Stimulated activated CD8-positive, alpha-beta memory T cell treated with anti-CD3 and anti-CD28 coated beads, Interleukin-12 subunit alpha, Interleukin-12 subunit beta, amount 100 ng/mL, for 24 hours (primary cell): ENCODE measurements at regions not wholly inside any gene's neighbourhood (a gene's known extent, or its start where the extent isn't known, plus 50 kb on each side); places are given as distances from the start of the nearest gene placed in this dataset.

Source experiments
- DNase-seq: peaks from one replicate; pipeline ENCODE4 v3.0.0-alpha.2; 2020; ENCODE audit errors: extremely low read depth

DNA sequence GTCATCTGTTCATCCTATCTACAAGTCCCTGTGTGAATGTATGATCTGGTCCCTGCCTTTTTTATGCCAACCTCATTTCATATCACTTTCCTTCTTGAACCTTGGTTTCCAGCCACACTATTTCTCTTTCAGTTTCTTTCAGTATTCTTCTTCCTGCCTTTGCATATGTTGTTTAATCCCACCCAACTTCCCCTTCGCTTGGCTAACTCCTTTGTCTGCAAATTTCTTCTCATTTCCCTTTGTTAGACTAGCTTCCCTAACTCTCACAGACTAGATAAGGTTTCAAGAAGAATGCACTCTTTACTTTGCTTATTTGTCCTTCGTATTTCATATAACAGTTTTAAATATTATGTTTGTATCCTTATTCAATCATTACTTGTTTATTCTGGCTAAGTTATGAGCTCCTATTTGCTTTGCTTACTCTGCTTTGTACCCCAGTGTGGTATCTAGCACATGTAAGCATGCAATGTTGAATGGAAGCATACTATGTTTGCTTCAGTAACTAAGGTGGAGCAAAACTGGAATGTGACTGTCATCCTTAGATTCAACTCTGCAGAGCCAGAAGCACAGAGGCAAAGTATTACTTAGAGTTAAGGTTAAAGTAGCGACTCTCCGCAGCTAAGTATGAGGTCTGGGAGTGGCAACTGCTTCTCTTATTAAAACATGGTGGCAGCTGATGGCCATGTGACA, 681.3 kb downstream of the CPS1 start:
- DNase-seq = no peak

DNA sequence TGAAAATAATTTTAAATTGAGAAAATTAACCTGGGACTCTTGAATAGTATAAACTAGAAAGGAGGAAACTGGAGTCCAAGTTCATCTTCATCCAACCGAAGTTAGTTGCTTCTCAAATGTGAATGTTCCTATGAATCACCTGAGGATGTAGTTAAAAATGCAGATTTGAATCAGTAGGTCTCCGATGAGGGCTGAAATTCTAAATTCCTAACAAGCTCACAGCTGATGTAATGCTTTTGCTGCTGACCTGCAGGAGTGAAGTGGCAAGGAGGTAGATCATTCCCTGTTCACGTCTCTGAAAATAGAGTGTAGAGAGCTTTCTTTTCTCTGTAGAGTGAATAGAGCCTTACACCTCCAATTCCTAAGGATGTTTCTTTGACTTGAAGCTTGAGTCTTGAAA, 685.5 kb downstream of the CPS1 start:
- DNase-seq = no peak

DNA sequence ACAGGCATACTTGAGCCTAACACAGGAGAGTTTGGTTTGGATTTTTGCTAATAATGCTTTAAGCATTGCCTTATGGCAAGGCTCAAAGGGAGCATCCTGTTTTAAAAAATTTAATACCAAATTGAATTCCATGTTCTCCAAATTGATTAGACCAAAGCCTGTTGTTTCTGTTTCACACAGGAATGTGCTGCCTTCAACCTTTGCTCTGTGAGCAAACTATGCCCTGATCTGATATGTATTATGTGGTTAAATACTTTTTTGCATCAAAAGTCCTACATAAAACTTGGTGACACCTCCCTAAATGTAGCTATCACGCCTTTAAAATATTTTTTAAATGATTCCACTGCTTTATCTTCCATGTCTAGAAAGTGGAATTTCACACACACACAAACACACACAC, 691.4 kb downstream of the CPS1 start:
- no peak for DNase-seq

DNA sequence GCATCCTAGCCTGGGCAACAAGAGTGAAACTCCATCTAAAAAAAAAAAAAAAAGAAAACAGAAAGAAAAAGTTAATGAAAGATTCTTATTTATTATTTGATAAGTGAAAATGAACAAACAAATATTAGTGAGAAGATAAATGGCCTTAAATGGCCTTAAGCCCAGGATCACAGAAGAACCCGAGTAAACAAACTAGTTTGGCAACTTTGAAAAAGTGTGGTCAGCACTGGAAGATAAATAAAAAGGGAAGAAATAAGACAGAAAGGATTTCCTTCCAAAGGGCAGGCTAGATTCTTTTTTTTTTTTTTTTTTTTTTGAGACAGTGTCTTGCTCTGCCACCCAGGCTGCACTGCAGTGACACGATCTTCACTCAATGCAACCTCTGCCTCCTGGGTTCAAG, 692.4 kb downstream of the CPS1 start:
- DNase-seq = no peak

DNA sequence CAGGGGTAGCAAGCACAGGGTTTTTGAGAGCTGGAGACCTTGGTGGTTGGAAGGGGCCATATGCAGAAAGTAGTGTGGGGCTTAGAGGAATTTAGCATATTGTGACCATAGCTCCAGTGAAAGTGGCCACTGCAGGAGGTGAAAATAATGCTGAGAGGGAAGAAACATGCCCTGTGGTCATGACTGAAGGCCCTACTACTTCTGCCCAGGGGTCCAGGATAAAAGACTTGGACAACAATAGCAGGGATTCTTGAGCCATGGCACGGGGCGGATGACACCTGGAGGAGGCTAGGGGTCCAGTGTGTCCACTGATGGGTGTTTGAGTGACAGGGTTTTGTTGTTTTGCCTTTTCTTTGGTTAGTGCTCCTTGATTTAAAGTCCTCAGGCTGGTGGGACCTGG, 694.6 kb downstream of the CPS1 start:
- no peak for DNase-seq

DNA sequence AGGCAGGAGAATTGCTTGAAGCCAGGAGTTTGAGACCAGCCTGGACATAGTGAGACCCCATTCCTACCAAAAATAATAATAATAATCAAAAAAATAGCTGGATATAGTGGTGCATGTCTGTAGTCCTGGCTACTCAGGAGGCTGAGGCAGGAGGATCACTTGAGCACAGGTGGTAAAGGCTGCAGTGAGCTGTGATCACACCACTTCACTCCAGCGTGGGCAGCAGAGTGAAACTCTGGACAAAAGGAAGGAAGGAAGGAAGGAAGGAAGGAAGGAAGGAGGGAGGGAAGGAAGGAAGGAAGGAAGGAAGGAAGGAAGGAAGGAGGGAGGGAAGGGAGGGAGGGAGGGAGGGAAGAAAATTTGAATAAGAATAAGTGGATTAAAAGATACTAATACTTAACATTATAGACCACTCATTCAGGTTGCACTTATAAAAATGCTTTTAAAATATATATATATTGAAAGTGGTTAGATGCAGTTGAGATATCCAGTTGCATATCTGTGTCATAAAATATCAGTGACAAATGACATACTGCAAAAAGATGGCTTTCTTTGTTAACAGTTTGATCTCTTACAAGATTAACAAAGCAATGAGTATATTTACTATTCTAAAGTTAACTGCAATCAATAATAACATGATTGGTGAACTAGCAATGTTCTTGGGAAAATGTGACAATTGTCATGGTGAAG, 702.4 kb downstream of the CPS1 start:
- no peak for DNase-seq

DNA sequence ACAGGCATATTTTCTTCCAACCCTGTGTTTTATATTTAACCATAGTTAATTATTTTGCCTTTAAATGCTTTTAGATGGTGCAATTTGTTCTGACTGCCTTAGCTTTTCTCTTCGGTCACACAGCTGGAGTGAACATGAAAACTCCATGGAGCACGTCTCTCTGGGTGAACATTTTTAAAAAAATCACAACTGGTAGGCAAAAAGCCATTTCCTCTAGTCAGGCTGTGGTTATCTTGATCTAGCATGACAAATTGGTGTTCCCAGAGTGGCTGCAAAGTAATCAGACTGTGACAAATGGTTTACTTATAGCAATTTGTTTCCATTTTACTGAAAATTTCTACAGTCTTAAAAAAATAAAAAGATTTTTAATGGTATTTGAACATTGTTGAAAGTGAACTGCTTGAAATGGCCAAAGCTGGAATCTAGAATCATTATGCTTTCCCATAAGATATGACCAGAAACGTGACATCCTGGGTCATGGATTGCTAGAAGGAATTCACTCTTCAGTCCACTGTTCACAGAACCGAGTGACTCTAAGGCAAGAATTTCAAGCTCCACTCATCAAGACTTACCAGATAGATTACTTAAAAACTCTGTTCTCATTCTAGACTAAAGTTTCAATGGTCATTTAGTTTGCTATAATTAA, 703.6 kb downstream of the CPS1 start:
- no peak for DNase-seq

DNA sequence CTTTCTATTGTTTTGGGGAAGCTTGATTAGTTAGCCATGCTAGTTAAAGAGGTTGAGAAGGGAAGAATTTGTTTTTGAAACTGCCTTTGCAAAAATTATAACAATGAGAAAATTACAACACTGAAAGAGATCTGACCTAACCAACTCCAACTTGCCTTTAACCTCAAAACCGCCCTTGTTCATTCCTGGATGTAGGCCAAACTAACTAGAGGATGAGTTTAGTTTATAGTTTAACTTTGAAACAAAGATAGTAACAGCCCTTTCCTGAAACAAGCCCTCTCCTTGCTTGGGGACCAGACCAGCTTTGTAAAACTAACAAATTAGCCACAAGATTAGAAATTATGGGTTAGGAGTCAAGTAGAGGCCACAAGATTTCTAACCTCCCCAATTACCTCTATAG, 713.9 kb downstream of the CPS1 start:
- no peak for DNase-seq

DNA sequence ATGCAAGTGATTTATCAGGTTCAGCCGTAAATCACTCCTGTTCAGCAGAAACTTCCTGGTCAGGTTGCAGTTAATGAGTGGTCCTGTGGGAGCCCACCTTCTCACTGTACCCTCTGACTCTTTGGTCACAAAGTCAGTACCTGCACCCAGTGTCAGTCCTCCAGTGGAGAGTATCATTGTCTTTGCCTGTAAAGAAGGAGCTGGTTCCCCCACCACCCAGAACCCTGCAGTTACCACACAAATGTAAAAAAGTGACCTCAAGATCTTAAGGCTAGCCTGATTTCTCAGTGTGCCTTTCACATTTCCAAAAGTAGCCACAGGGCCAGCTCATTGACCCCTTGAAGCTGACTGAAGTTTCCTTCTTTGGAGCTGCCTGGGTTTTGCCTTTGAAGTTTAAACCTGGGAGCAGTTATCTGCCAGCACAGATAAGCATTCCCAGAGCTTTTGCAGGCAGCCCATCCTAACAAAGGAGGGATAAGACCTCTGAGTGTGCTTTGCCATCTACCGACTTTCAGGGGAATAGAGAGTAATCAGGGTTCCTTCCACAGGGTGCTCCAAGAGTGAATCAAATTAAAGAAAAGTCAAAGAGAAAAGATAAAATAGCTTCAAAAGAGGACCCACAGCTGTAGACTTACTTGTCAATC, 725.2 kb downstream of the CPS1 start:
- no peak for DNase-seq

DNA sequence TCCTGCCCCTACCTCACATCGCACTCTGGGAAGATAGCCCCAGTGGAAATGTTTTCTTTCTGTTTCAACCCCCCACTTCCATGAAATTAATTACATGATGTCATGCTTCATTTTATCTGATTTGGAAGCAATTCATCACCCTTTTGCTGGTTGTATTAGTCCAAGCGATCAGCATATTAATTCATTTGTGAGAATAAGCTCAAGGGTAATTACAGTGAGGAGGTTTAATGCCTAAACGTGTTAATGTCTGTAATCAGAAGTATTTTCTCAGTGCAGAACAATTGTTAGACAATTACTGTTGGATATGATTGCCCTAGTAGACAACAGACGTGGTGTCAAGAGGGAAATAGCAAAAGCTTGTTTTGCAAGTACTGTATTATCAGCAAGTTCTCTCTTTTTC, 746.3 kb downstream of the CPS1 start:
- no peak for DNase-seq

DNA sequence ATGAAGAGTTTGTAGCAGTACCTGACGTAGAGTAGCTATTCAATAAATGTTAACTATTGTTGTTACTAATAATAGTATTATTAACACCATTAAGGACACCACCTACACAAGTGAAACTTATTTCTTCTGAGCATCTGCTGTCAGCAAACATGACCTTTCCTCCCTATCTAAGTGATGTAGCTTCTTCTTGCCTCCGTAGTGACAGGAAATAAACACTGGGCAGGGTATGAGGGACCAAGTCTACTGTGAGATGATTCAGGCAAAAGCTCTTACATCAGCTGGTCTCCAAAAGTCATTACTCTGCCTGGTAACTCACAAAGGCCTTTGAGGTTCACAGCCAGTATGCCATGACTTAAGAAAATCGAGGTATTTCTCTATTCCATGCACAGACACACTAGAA, 750.5 kb downstream of the CPS1 start:
- no peak for DNase-seq
